A204.1 (cell line): ENCODE measurements at regions not wholly inside any gene's neighbourhood (a gene's known extent, or its start where the extent isn't known, plus 50 kb on each side); places are given as distances from the start of the nearest gene placed in this dataset.

Source experiments
- FAIRE-seq: peaks from 2 replicates; lab custom pipeline; 2012; peaks lifted over from hg19 to GRCh38; lab: Jason Lieb, UNC

GRCh38 chr9:73775757-73776156 lies 624.1 kb downstream of the ANXA1 start:
- no peak for FAIRE-seq

DNA sequence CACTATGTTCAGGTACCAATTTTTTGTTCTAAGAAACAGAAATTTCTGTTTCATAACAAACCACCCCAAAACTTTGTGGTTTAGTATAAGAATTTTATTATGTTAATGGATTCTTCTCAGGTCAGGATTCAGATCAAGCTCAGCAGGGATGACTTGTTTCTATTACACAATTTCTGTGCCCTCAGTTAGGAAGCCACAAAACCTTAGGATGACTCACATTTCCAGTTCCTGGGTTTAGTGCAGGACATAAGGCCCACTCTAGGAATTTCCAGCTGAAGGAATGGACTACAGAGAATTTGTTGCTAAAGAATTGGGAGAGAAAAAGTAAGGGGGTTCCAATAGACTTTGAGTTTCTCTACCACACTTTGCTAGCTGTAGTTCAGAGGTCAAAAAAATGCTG lies 629.3 kb downstream of the ANXA1 start:
- FAIRE-seq = no peak

- no peak for FAIRE-seq
Measured at GRCh38 chr9:73782166-73782565, 630.5 kb downstream of the ANXA1 start.

DNA sequence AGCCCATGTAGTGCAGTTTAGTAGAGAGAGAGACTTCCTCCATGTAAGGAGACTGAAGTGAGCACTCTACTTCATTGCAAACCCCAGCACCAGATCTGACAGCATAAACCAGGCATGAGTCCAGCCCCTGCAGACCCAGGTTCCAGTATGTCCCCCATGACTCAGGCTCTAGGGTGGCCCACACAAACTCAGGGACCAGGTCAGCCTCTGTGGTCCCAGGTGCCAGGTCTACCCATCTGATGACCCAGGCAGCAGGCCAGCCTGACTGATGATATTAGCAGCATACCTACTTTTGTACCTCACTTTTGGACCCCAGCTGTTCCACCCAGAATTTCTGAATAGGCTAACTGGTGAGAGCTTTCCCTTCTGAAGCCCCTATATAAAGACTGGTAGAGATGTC lies 647.8 kb downstream of the ANXA1 start:
- no peak for FAIRE-seq

DNA sequence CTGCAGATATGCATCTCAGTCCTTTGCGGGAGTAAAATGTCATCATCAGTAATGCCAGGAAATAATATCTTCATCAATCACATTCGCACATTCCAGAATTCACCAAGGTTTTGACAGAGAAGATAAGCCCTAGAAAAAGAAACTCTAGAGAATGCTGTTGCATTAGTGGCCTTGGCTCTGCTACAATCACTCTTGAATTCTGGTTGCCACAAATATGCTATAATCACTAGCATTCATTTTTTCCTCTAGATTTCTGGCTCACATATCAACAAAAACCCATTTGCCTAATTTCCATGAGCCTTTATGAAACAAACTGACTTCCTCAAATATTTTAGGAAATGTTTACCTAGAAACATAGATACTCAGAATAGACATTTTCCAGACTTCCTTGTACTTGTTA lies 653.4 kb downstream of the ANXA1 start:
- no peak for FAIRE-seq

GRCh38 chr9:73805853-73806458 lies 654.3 kb downstream of the ANXA1 start:
- FAIRE-seq = no peak

DNA sequence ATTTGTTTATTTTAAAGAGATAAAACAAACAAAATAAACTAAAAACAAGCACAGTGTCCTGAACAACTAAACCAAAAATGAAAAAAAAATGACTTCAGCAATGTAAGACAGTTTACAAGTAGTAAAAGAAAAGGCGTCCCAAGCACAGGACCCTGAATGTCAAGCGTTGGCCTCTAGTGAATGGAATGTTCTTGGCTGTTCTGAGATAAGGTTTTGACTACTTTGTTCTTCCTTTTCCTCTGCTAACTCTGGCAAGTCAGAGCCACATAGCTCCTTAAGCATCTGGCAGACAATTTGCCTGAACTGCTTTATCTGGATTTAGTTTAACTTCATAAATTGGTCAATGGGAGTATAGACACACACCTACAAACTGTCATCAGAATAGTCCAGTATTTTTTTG lies 655.2 kb downstream of the ANXA1 start:
- no peak for FAIRE-seq

DNA sequence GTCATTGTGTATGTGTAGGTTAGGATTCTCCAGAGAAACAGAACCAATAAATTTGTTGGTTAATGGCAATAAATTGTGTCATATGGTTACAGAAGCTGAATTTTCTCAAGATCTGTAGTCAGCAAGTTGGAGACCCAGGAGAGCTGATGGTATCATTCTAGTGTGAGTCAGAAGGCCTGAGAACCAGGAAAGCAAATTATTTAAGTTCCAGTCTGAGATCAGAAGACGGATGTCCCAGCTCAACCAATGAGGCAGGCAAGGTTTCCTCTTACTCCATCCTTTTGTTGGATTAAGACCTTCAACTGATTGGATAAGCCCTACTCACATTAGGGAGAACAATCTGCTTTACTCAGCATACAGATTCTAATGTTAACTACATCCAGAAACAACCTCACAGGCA lies 656.3 kb downstream of the ANXA1 start:
- FAIRE-seq = no peak

- FAIRE-seq = no peak
Measured at GRCh38 chr9:73810585-73811215, 659.0 kb downstream of the ANXA1 start.

- no peak for FAIRE-seq
Measured at GRCh38 chr9:73813546-73813945, 661.9 kb downstream of the ANXA1 start.

GRCh38 chr9:73816905-73817304 lies 665.2 kb downstream of the ANXA1 start:
- FAIRE-seq = no peak

GRCh38 chr9:73824671-73825070 lies 672.5 kb upstream of the RORB start:
- no peak for FAIRE-seq

GRCh38 chr9:73838871-73839270 lies 658.3 kb upstream of the RORB start:
- FAIRE-seq = no peak

- no peak for FAIRE-seq
Measured at GRCh38 chr9:73839471-73839870, 657.7 kb upstream of the RORB start.

GRCh38 chr9:73841018-73841417 lies 656.1 kb upstream of the RORB start:
- no peak for FAIRE-seq

DNA sequence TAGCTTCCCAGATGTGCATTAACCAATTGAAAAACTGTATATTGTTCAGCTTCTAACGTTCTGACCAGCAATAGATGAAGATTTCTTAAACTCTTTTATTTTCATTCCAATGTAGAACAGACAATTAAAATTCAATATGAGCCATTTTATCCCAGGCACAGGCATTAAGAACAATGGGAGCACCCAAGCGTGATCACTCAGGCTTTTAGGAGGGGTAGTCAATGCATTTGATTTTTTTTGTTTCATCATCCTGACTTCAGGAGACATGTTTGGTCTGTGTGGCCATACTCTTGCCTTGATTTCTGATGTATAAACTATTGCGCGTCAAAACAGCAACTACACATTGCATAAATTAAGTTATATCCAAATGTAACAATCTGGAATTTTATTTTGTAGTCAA lies 653.0 kb upstream of the RORB start:
- FAIRE-seq = no peak

GRCh38 chr9:73845539-73845938 lies 651.6 kb upstream of the RORB start:
- no peak for FAIRE-seq

GRCh38 chr9:73845954-73846690 lies 651.0 kb upstream of the RORB start:
- FAIRE-seq = no peak

GRCh38 chr9:73847536-73847935 lies 649.6 kb upstream of the RORB start:
- FAIRE-seq = no peak

- no peak for FAIRE-seq
Measured at GRCh38 chr9:73853549-73853948, 643.6 kb upstream of the RORB start.

- no peak for FAIRE-seq
Measured at GRCh38 chr9:73855206-73855605, 641.9 kb upstream of the RORB start.

DNA sequence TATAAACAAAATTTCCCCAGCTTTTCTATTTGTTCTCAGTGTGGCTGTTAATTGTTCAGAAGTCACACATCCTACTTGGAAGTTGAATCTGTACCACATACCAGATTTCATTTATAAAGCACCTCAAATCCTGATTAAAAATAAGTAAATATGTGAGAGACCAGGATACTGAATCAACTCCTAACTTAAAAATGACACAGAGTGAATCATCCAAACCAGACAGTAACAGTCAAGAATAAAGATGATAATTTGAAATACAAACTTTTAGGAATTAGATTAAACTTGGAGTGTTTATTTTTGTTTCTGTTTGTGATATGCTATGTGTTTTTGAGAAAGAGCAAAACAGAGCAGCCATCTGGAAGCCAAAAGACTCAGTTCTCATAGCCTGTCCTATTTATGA lies 633.2 kb upstream of the RORB start:
- FAIRE-seq = no peak

- no peak for FAIRE-seq
Measured at GRCh38 chr9:73866451-73866850, 630.7 kb upstream of the RORB start.

DNA sequence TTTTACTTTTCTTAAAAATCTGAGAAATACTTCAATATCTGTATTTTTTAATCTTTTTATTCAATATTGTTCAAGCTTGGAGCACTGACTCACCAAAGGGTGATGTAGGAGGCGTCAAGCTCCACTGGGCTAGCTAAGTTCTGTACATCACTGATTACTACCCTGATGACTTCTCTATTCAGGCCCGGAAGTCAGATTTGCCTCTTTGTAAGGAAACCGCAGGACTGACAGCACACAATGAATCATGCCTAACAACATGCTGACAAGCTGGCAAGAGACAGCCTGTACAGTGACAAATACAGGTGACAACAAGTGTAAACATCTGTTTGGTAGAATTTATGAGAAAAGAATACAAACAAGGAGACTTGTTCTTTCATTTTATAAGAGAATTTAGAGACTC lies 627.9 kb upstream of the RORB start:
- FAIRE-seq = no peak
